ENCODE measurements at regions not wholly inside any gene's neighbourhood (a gene's known extent, or its start where the extent isn't known, plus 50 kb on each side); places are given as distances from the start of the nearest gene placed in this dataset.

DNA sequence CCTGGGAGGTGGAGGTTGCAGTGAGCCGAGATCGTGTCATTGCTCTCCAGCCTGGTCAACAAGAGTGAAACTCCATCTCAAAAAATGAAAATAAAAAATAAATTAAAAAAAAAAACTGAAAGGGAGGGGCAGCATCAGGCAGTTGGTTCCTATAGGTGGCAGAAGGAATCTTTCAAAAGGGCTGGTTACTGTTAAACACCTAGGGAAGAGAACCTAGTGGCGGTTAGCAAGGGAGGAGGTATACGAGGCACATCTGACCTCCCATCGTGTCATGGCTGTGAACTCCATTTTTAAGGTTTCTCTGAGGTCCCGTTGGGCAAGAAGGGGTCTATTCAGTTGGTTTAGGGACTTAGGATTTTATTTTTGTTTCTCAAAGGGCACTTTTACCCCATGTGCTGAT lies 150.1 kb downstream of the SLC7A11 start:
- TF ChIP-seq, protein P1, sequence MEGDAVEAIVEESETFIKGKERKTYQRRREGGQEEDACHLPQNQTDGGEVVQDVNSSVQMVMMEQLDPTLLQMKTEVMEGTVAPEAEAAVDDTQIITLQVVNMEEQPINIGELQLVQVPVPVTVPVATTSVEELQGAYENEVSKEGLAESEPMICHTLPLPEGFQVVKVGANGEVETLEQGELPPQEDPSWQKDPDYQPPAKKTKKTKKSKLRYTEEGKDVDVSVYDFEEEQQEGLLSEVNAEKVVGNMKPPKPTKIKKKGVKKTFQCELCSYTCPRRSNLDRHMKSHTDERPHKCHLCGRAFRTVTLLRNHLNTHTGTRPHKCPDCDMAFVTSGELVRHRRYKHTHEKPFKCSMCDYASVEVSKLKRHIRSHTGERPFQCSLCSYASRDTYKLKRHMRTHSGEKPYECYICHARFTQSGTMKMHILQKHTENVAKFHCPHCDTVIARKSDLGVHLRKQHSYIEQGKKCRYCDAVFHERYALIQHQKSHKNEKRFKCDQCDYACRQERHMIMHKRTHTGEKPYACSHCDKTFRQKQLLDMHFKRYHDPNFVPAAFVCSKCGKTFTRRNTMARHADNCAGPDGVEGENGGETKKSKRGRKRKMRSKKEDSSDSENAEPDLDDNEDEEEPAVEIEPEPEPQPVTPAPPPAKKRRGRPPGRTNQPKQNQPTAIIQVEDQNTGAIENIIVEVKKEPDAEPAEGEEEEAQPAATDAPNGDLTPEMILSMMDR (IDR thresholded peaks at IDR 0.05) = no peak
- no peak for TF ChIP-seq POLR2A (IDR thresholded peaks at IDR 0.05)

Measured in testis (tissue), 2 donors.